ENCODE measurements at regions not wholly inside any gene's neighbourhood (a gene's known extent, or its start where the extent isn't known, plus 50 kb on each side); places are given as distances from the start of the nearest gene placed in this dataset.

- DNase-seq (ENCODE audit: low spot score) (no peak), ATAC-seq (ENCODE audit: low read depth) (no peak)
- Histone ChIP-seq H3K27ac (ENCODE audit: poor library complexity, severe bottlenecking) (no peak overlapping the region), H3K9me3 (ENCODE audit: severe bottlenecking) (no peaks in the 10 kb centered on the region), H3K4me1 (ENCODE audit: insufficient read depth, poor library complexity, severe bottlenecking) (no peaks in the 10 kb centered on the region), H3K4me3 (ENCODE audit: severe bottlenecking) (no peak overlapping the region), H3K27me3 (ENCODE audit: insufficient read depth, poor library complexity, severe bottlenecking) (no peaks in the 10 kb centered on the region), H3K36me3 (ENCODE audit: low read depth) (no peaks in the 10 kb centered on the region)
- TF ChIP-seq CTCF (IDR thresholded peaks at IDR 0.05; ENCODE audit: poor library complexity, severe bottlenecking), result no peak
Measured at GRCh38 chr18:61731693-61732376, 161.0 kb downstream of the RNF152 start.

GRCh38 chr18:61731178-61731577 lies 161.6 kb downstream of the RNF152 start:
- DNase-seq (ENCODE audit: low spot score) (no peak), ATAC-seq (ENCODE audit: low read depth) (no peak)
- Histone ChIP-seq H3K27me3 (ENCODE audit: insufficient read depth, poor library complexity, severe bottlenecking) (no peaks in the 10 kb centered on the region), H3K9me3 (ENCODE audit: severe bottlenecking) (no peaks in the 10 kb centered on the region), H3K27ac (ENCODE audit: poor library complexity, severe bottlenecking) (no peak overlapping the region), H3K36me3 (ENCODE audit: low read depth) (no peaks in the 10 kb centered on the region), H3K4me1 (ENCODE audit: insufficient read depth, poor library complexity, severe bottlenecking) (no peaks in the 10 kb centered on the region), H3K4me3 (ENCODE audit: severe bottlenecking) (no peak overlapping the region)
- no peak for TF ChIP-seq CTCF (IDR thresholded peaks at IDR 0.05; ENCODE audit: poor library complexity, severe bottlenecking)

- Histone ChIP-seq H3K9me3 (ENCODE audit: severe bottlenecking) (no peaks in the 10 kb centered on the region), H3K27ac (ENCODE audit: poor library complexity, severe bottlenecking) (no peak overlapping the region), H3K27me3 (ENCODE audit: insufficient read depth, poor library complexity, severe bottlenecking) (no peaks in the 10 kb centered on the region), H3K4me3 (ENCODE audit: severe bottlenecking) (no peak overlapping the region), H3K36me3 (ENCODE audit: low read depth) (no peaks in the 10 kb centered on the region), H3K4me1 (ENCODE audit: insufficient read depth, poor library complexity, severe bottlenecking) (no peaks in the 10 kb centered on the region)
- TF ChIP-seq CTCF (IDR thresholded peaks at IDR 0.05; ENCODE audit: poor library complexity, severe bottlenecking), result no peak
- DNase-seq (ENCODE audit: low spot score) (no peak), ATAC-seq (ENCODE audit: low read depth) (no peak)
Measured at GRCh38 chr18:61729322-61729721, 163.5 kb downstream of the RNF152 start.

GRCh38 chr18:61727241-61728193 lies 165.3 kb downstream of the RNF152 start:
- H3K36me3 ChIP-seq (ENCODE audit: low read depth), result no peaks in the 10 kb centered on the region
- DNase-seq (ENCODE audit: low spot score) (no peak), ATAC-seq (ENCODE audit: low read depth) (no peak)
- no peak for TF ChIP-seq CTCF (IDR thresholded peaks at IDR 0.05; ENCODE audit: poor library complexity, severe bottlenecking)
- no peaks in the 10 kb centered on the region for H3K4me1 ChIP-seq (ENCODE audit: insufficient read depth, poor library complexity, severe bottlenecking)
- H3K27me3 ChIP-seq (ENCODE audit: insufficient read depth, poor library complexity, severe bottlenecking), result no peaks in the 10 kb centered on the region
- no peaks in the 10 kb centered on the region for H3K9me3 ChIP-seq (ENCODE audit: severe bottlenecking)
- no peak overlapping the region for H3K27ac ChIP-seq (ENCODE audit: poor library complexity, severe bottlenecking)
- no peak overlapping the region for H3K4me3 ChIP-seq (ENCODE audit: severe bottlenecking)
